ENCODE measurements at regions not wholly inside any gene's neighbourhood (a gene's known extent, or its start where the extent isn't known, plus 50 kb on each side); places are given as distances from the start of the nearest gene placed in this dataset.

GRCh38 chr16:60241671-60242070, 1507.6 kb upstream of the GOT2 start:
- Mint-ChIP-seq H3K27ac (no peak overlapping the region), H3K27me3 (ENCODE audit: insufficient read depth) (no peaks in the 10 kb centered on the region; the same call in 1 of the 2 replicates), H3K4me1 (ENCODE audit: low read depth) (no peaks in the 10 kb centered on the region), H3K4me3 (no peak overlapping the region), H3K9me3 (peaks cover 9% of the 10 kb centered on the region), H3K36me3 (ENCODE audit: low read depth) (no peaks in the 10 kb centered on the region)
- DNase-seq = no peak
- TF ChIP-seq CTCF (IDR thresholded peaks at IDR 0.05) = no peak

GRCh38 chr16:60230666-60231065, 1496.5 kb upstream of the GOT2 start:
- H3K4me3 Mint-ChIP-seq = no peak overlapping the region
- peaks cover 7% of the 10 kb centered on the region; the same call in 1 of the 2 replicates for H3K4me1 Mint-ChIP-seq (ENCODE audit: low read depth)
- no peak for TF ChIP-seq CTCF (IDR thresholded peaks at IDR 0.05)
- no peak for DNase-seq
- peaks cover 13% of the 10 kb centered on the region for H3K9me3 Mint-ChIP-seq
- no peaks in the 10 kb centered on the region for H3K36me3 Mint-ChIP-seq (ENCODE audit: low read depth)
- H3K27me3 Mint-ChIP-seq (ENCODE audit: insufficient read depth) = no peaks in the 10 kb centered on the region; the same call in 1 of the 2 replicates
- no peak overlapping the region for H3K27ac Mint-ChIP-seq

GRCh38 chr16:60225541-60225940, 1491.4 kb upstream of the GOT2 start:
- H3K36me3 Mint-ChIP-seq (ENCODE audit: low read depth) = no peaks in the 10 kb centered on the region
- H3K4me1 Mint-ChIP-seq (ENCODE audit: low read depth) = peaks cover 5% of the 10 kb centered on the region; the same call in 1 of the 2 replicates
- no peaks in the 10 kb centered on the region; the same call in 1 of the 2 replicates for H3K27me3 Mint-ChIP-seq (ENCODE audit: insufficient read depth)
- H3K9me3 Mint-ChIP-seq = peaks cover 5% of the 10 kb centered on the region; the same call in 1 of the 2 replicates
- TF ChIP-seq CTCF (IDR thresholded peaks at IDR 0.05) = no peak
- H3K27ac Mint-ChIP-seq = no peak overlapping the region
- H3K4me3 Mint-ChIP-seq = no peak overlapping the region
- DNase-seq = no peak

GRCh38 chr16:60217787-60218186, 1483.7 kb upstream of the GOT2 start:
- no peak for TF ChIP-seq CTCF (IDR thresholded peaks at IDR 0.05)
- H3K9me3 Mint-ChIP-seq = peaks cover 5% of the 10 kb centered on the region; the same call in 1 of the 2 replicates
- no peak overlapping the region for H3K4me3 Mint-ChIP-seq

GRCh38 chr16:60214311-60214710, 1480.2 kb upstream of the GOT2 start:
- no peak for TF ChIP-seq CTCF (IDR thresholded peaks at IDR 0.05)
- no peak overlapping the region for H3K27ac Mint-ChIP-seq
- H3K4me1 Mint-ChIP-seq (ENCODE audit: low read depth) = no peaks in the 10 kb centered on the region
- H3K9me3 Mint-ChIP-seq = peaks cover 5% of the 10 kb centered on the region; the same call in 1 of the 2 replicates
- no peaks in the 10 kb centered on the region for H3K36me3 Mint-ChIP-seq (ENCODE audit: low read depth)
- no peak overlapping the region for H3K4me3 Mint-ChIP-seq
- DNase-seq = no peak
- H3K27me3 Mint-ChIP-seq (ENCODE audit: insufficient read depth) = no peaks in the 10 kb centered on the region; the same call in 1 of the 2 replicates

More at GRCh38 chr16:60217787-60218186, 1483.7 kb upstream of the GOT2 start:
- Mint-ChIP-seq H3K4me1 (ENCODE audit: low read depth) (no peaks in the 10 kb centered on the region), H3K27ac (no peak overlapping the region), H3K36me3 (ENCODE audit: low read depth) (no peaks in the 10 kb centered on the region), H3K27me3 (ENCODE audit: insufficient read depth) (no peaks in the 10 kb centered on the region)
- DNase-seq = no peak

GRCh38 chr16:60206516-60206915, 1472.4 kb upstream of the GOT2 start:
- no peak for TF ChIP-seq CTCF (IDR thresholded peaks at IDR 0.05)
- DNase-seq = no peak
- Mint-ChIP-seq H3K36me3 (ENCODE audit: low read depth) (no peaks in the 10 kb centered on the region), H3K27me3 (ENCODE audit: insufficient read depth) (no peaks in the 10 kb centered on the region; the same call in 1 of the 2 replicates), H3K27ac (no peak overlapping the region), H3K9me3 (peaks cover 5% of the 10 kb centered on the region; the same call in 1 of the 2 replicates), H3K4me1 (ENCODE audit: low read depth) (peaks cover 7% of the 10 kb centered on the region), H3K4me3 (no peak overlapping the region)
